OCI-LY7 (cell line): ENCODE measurements at regions not wholly inside any gene's neighbourhood (a gene's known extent, or its start where the extent isn't known, plus 50 kb on each side); places are given as distances from the start of the nearest gene placed in this dataset.

Experiments
- CTCF ChIP-seq: fragments of 200-600 bp; sonication (generic); conservative IDR thresholded peaks from 2 replicates; pipeline ENCODE4 v1.5.1; 2014; ENCODE audit warnings: mild to moderate bottlenecking, antibody characterized with exemption, low read length, moderate library complexity, mixed read lengths
- EZH2phosphoT487 ChIP-seq: fragments of 200-600 bp; sonication (generic); IDR thresholded peaks from 2 replicates; pipeline ENCODE4 v1.6.1; 2018; ENCODE audit warnings: low read depth, borderline replicate concordance, mild to moderate bottlenecking, mixed run types, antibody characterized with exemption, low read length, moderate library complexity, mixed read lengths

- no peak for TF ChIP-seq CTCF
- TF ChIP-seq EZH2phosphoT487 = no peak
Measured at GRCh38 chr13:90320664-90321063, 1026.8 kb upstream of the MIR17HG start.
